ENCODE measurements at regions not wholly inside any gene's neighbourhood (a gene's known extent, or its start where the extent isn't known, plus 50 kb on each side); places are given as distances from the start of the nearest gene placed in this dataset.

- H3K27ac Mint-ChIP-seq = no peak overlapping the region
- intact Hi-C loops (cut with micrococcal nuclease) = no loop called here
- DNase-seq = no peak
- H3K36me3 Mint-ChIP-seq (ENCODE audit: low read depth) = no peaks in the 10 kb centered on the region
- no peak overlapping the region for H3K4me3 Mint-ChIP-seq
- H3K4me1 Mint-ChIP-seq (ENCODE audit: low read depth) = no peaks in the 10 kb centered on the region
- no peaks in the 10 kb centered on the region for H3K27me3 Mint-ChIP-seq (ENCODE audit: low read depth)
- peaks cover 6% of the 10 kb centered on the region for H3K9me3 Mint-ChIP-seq
- CTCF ChIA-PET = no interaction called here
Measured at GRCh38 chr1:94623560-94624148, 82.1 kb upstream of the F3 start.

- no peaks in the 10 kb centered on the region for H3K27me3 Mint-ChIP-seq (ENCODE audit: low read depth)
- H3K9me3 Mint-ChIP-seq = peaks cover 12% of the 10 kb centered on the region
- intact Hi-C loops (cut with micrococcal nuclease) = no loop called here
- CTCF ChIA-PET = no interaction called here
- H3K4me3 Mint-ChIP-seq = no peak overlapping the region
- H3K36me3 Mint-ChIP-seq (ENCODE audit: low read depth) = no peaks in the 10 kb centered on the region
- DNase-seq = no peak
- H3K4me1 Mint-ChIP-seq (ENCODE audit: low read depth) = no peaks in the 10 kb centered on the region
- no peak overlapping the region for H3K27ac Mint-ChIP-seq
Measured at GRCh38 chr1:94622757-94623156, 81.2 kb upstream of the F3 start.

- Mint-ChIP-seq H3K27ac (no peak overlapping the region), H3K4me1 (ENCODE audit: low read depth) (no peaks in the 10 kb centered on the region), H3K36me3 (ENCODE audit: low read depth) (no peaks in the 10 kb centered on the region), H3K4me3 (no peak overlapping the region), H3K27me3 (ENCODE audit: low read depth) (no peaks in the 10 kb centered on the region), H3K9me3 (peaks cover 12% of the 10 kb centered on the region)
- no peak for DNase-seq
- intact Hi-C loops (cut with micrococcal nuclease) = no loop called here
- CTCF ChIA-PET = no interaction called here
Measured at GRCh38 chr1:94621802-94622201, 80.2 kb upstream of the F3 start.

- Mint-ChIP-seq H3K27ac (no peak overlapping the region), H3K9me3 (peaks cover 12% of the 10 kb centered on the region), H3K4me1 (ENCODE audit: low read depth) (no peaks in the 10 kb centered on the region), H3K36me3 (ENCODE audit: low read depth) (no peaks in the 10 kb centered on the region), H3K4me3 (no peak overlapping the region), H3K27me3 (ENCODE audit: low read depth) (no peaks in the 10 kb centered on the region)
- DNase-seq = no peak
- intact Hi-C loops (cut with micrococcal nuclease) = no loop called here
- CTCF ChIA-PET = no interaction called here
Measured at GRCh38 chr1:94621395-94621794, 79.8 kb upstream of the F3 start.

- H3K4me3 Mint-ChIP-seq = no peak overlapping the region
Measured at GRCh38 chr1:94620345-94621031, 78.9 kb upstream of the F3 start.

GRCh38 chr1:94619731-94620130, 78.2 kb upstream of the F3 start:
- no peak overlapping the region for H3K4me3 Mint-ChIP-seq
- no peaks in the 10 kb centered on the region for H3K27me3 Mint-ChIP-seq (ENCODE audit: low read depth)
- H3K27ac Mint-ChIP-seq = no peak overlapping the region
- CTCF ChIA-PET = no interaction called here
- H3K4me1 Mint-ChIP-seq (ENCODE audit: low read depth) = no peaks in the 10 kb centered on the region
- no peaks in the 10 kb centered on the region for H3K36me3 Mint-ChIP-seq (ENCODE audit: low read depth)
- no peak for DNase-seq
- H3K9me3 Mint-ChIP-seq = peaks cover 12% of the 10 kb centered on the region
- intact Hi-C loops (cut with micrococcal nuclease) = no loop called here

More at GRCh38 chr1:94620345-94621031, 78.9 kb upstream of the F3 start:
- no peak overlapping the region for H3K27ac Mint-ChIP-seq
- CTCF ChIA-PET = no interaction called here
- H3K36me3 Mint-ChIP-seq (ENCODE audit: low read depth) = no peaks in the 10 kb centered on the region
- no peaks in the 10 kb centered on the region for H3K4me1 Mint-ChIP-seq (ENCODE audit: low read depth)
- intact Hi-C loops (cut with micrococcal nuclease) = no loop called here
- H3K27me3 Mint-ChIP-seq (ENCODE audit: low read depth) = no peaks in the 10 kb centered on the region
- H3K9me3 Mint-ChIP-seq = peaks cover 12% of the 10 kb centered on the region
- DNase-seq = no peak

- CTCF ChIA-PET = no interaction called here
Measured at GRCh38 chr1:94617957-94618739, 76.6 kb upstream of the F3 start.

GRCh38 chr1:94617134-94617805, 75.7 kb upstream of the F3 start:
- Mint-ChIP-seq H3K27me3 (ENCODE audit: low read depth) (no peaks in the 10 kb centered on the region), H3K4me3 (no peak overlapping the region), H3K36me3 (ENCODE audit: low read depth) (no peaks in the 10 kb centered on the region), H3K9me3 (peaks cover 12% of the 10 kb centered on the region), H3K27ac (no peak overlapping the region), H3K4me1 (ENCODE audit: low read depth) (no peaks in the 10 kb centered on the region)
- no peak for DNase-seq
- intact Hi-C loops (cut with micrococcal nuclease) = no loop called here
- CTCF ChIA-PET = interaction anchor here (0.7 kb wide), 1 partner anchor 11 kb away, joined by 3 read pairs; no protein-coding TSS in a partner anchor

More at GRCh38 chr1:94617957-94618739, 76.6 kb upstream of the F3 start:
- no peaks in the 10 kb centered on the region for H3K27me3 Mint-ChIP-seq (ENCODE audit: low read depth)
- intact Hi-C loops (cut with micrococcal nuclease) = no loop called here
- no peaks in the 10 kb centered on the region for H3K36me3 Mint-ChIP-seq (ENCODE audit: low read depth)
- H3K9me3 Mint-ChIP-seq = peaks cover 12% of the 10 kb centered on the region
- H3K4me1 Mint-ChIP-seq (ENCODE audit: low read depth) = no peaks in the 10 kb centered on the region
- H3K4me3 Mint-ChIP-seq = no peak overlapping the region
- no peak overlapping the region for H3K27ac Mint-ChIP-seq
- no peak for DNase-seq

- CTCF ChIA-PET = interaction anchor here (0.7 kb wide), 1 partner anchor 10 kb away, joined by 3 read pairs; no protein-coding TSS in a partner anchor
- H3K4me3 Mint-ChIP-seq = no peak overlapping the region
- no peak overlapping the region for H3K27ac Mint-ChIP-seq
- no peaks in the 10 kb centered on the region for H3K36me3 Mint-ChIP-seq (ENCODE audit: low read depth)
- intact Hi-C loops (cut with micrococcal nuclease) = no loop called here
- DNase-seq = no peak
- peaks cover 12% of the 10 kb centered on the region for H3K9me3 Mint-ChIP-seq
- H3K27me3 Mint-ChIP-seq (ENCODE audit: low read depth) = no peaks in the 10 kb centered on the region
- H3K4me1 Mint-ChIP-seq (ENCODE audit: low read depth) = no peaks in the 10 kb centered on the region
Measured at GRCh38 chr1:94616506-94616905, 74.9 kb upstream of the F3 start.

GRCh38 chr1:94614996-94615395, 73.4 kb upstream of the F3 start:
- DNase-seq = no peak
- H3K4me1 Mint-ChIP-seq (ENCODE audit: low read depth) = no peaks in the 10 kb centered on the region
- CTCF ChIA-PET = interaction anchor here (1.0 kb wide), 1 partner anchor 191 kb away, joined by 3 read pairs; no protein-coding TSS in a partner anchor
- H3K9me3 Mint-ChIP-seq = peaks cover 12% of the 10 kb centered on the region
- H3K27me3 Mint-ChIP-seq (ENCODE audit: low read depth) = no peaks in the 10 kb centered on the region
- H3K36me3 Mint-ChIP-seq (ENCODE audit: low read depth) = no peaks in the 10 kb centered on the region
- no peak overlapping the region for H3K4me3 Mint-ChIP-seq
- intact Hi-C loops (cut with micrococcal nuclease) = no loop called here
- H3K27ac Mint-ChIP-seq = no peak overlapping the region

- CTCF ChIA-PET = interaction anchor here (1.0 kb wide), 1 partner anchor 192 kb away, joined by 3 read pairs; no protein-coding TSS in a partner anchor
- no peak for DNase-seq
- no peak overlapping the region for H3K4me3 Mint-ChIP-seq
- no peak overlapping the region for H3K27ac Mint-ChIP-seq
- H3K9me3 Mint-ChIP-seq = peaks cover 12% of the 10 kb centered on the region
- no peaks in the 10 kb centered on the region for H3K27me3 Mint-ChIP-seq (ENCODE audit: low read depth)
- H3K36me3 Mint-ChIP-seq (ENCODE audit: low read depth) = no peaks in the 10 kb centered on the region
- H3K4me1 Mint-ChIP-seq (ENCODE audit: low read depth) = no peaks in the 10 kb centered on the region
- intact Hi-C loops (cut with micrococcal nuclease) = no loop called here
Measured at GRCh38 chr1:94614168-94614815, 72.7 kb upstream of the F3 start.

Measured in activated naive CD4-positive, alpha-beta T cell treated with anti-CD3 and anti-CD28 coated beads for 36 hours (primary cell).